OCI-LY7 (cell line): ENCODE measurements at regions not wholly inside any gene's neighbourhood (a gene's known extent, or its start where the extent isn't known, plus 50 kb on each side); places are given as distances from the start of the nearest gene placed in this dataset.

ENCODE experiments used
- BruUV-seq: library from RNA; stranded (reverse); fragments of 400-500 nt; replicated peaks from 2 replicates; lab custom pipeline; 2021; lab: Mats Ljungman, UMichigan
- CTCF ChIA-PET: fragments of 300-600 bp; sonication (Branson Sonifier 250); formaldehyde crosslinking; loops from one replicate; lab custom pipeline; 2022; ENCODE audit warnings: antibody characterized with exemption; ENCODE audit not compliant: unreplicated experiment; lab: Charles Lee
- POLR2A ChIA-PET: fragments of 300-600 bp; sonication (Branson Sonifier 250); formaldehyde crosslinking; loops from one replicate; lab custom pipeline; 2022; ENCODE audit warnings: antibody characterized with exemption; lab: Charles Lee
- DNase-seq: peaks from one replicate; pipeline ENCODE4 v3.0.0-alpha.2; 2015; ENCODE audit warnings: low spot score
- H2AFZ ChIP-seq: fragments of 200-600 bp; sonication (generic), shearing (Covaris generic); 2 replicates; pipeline ENCODE4 v1.6.1; 2014; ENCODE audit warnings: mild to moderate bottlenecking, antibody characterized with exemption, low read length, moderate library complexity
- H3K27ac ChIP-seq: fragments of 200-600 bp; sonication (generic); 2 replicates; pipeline ENCODE4 v1.5.1; 2014; ENCODE audit warnings: mixed run types, low read depth, mild to moderate bottlenecking, moderate library complexity, low read length, inconsistent platforms; ENCODE audit not compliant: poor library complexity, severe bottlenecking
- H3K36me3 ChIP-seq: fragments of 200-600 bp; sonication (generic); 2 replicates; pipeline ENCODE4 v1.6.1; 2014; ENCODE audit warnings: mild to moderate bottlenecking, antibody characterized with exemption, low read length, moderate library complexity, mixed read lengths; ENCODE audit not compliant: insufficient read depth
- H3K4me1 ChIP-seq: fragments of 200-600 bp; sonication (generic); 2 replicates; pipeline ENCODE4 v1.5.1; 2014; ENCODE audit warnings: mild to moderate bottlenecking, low read length; ENCODE audit not compliant: insufficient read depth, poor library complexity, severe bottlenecking
- H3K4me2 ChIP-seq: fragments of 200-600 bp; sonication (generic); 2 replicates; pipeline ENCODE4 v1.6.1; 2014; ENCODE audit warnings: mild to moderate bottlenecking, low read length
- H3K4me3 ChIP-seq: fragments of 200-600 bp; sonication (generic); 2 replicates; pipeline ENCODE4 v1.5.1; 2014; ENCODE audit warnings: mild to moderate bottlenecking, low read depth, low read length; ENCODE audit not compliant: poor library complexity, severe bottlenecking
- H3K79me2 ChIP-seq: fragments of 200-600 bp; sonication (generic); 2 replicates; pipeline ENCODE4 v1.6.1; 2016; ENCODE audit warnings: low read depth, mild to moderate bottlenecking, low read length, moderate library complexity, mixed read lengths; ENCODE audit not compliant: insufficient read depth
- H3K9me2 ChIP-seq: fragments of 200-600 bp; sonication (generic); 2 replicates; pipeline ENCODE4 v1.6.1; 2016; ENCODE audit warnings: mild to moderate bottlenecking, low read length, mixed read lengths; ENCODE audit not compliant: insufficient read depth
- H3K9me3 ChIP-seq: fragments of 200-600 bp; sonication (generic); 2 replicates; pipeline ENCODE4 v1.6.1; 2014; ENCODE audit warnings: mild to moderate bottlenecking, mixed run types, low read length, mixed read lengths
- H4K20me1 ChIP-seq: fragments of 200-600 bp; sonication (generic); 2 replicates; pipeline ENCODE4 v1.6.1; 2014; ENCODE audit warnings: mild to moderate bottlenecking, antibody characterized with exemption, low read length, moderate library complexity, mixed read lengths; ENCODE audit not compliant: insufficient read depth
- EZH2phosphoT487 ChIP-seq: fragments of 200-600 bp; sonication (generic); IDR thresholded peaks from 2 replicates; pipeline ENCODE4 v1.6.1; 2018; ENCODE audit warnings: low read depth, borderline replicate concordance, mild to moderate bottlenecking, mixed run types, antibody characterized with exemption, low read length, moderate library complexity, mixed read lengths
- intact Hi-C: fragments of 100-400 bp; cut with micrococcal nuclease; formaldehyde crosslinking; loops from one replicate; pipeline ENCODE4 v1.10.0; 2022; ENCODE audit not compliant: unreplicated experiment
- TF ChIP-seq, protein P1 (sequence below): fragments of 200-600 bp; sonication (generic); conservative IDR thresholded peaks from 2 replicates; pipeline ENCODE4 v1.5.1; 2014; ENCODE audit warnings: mild to moderate bottlenecking, antibody characterized with exemption, low read length, moderate library complexity, mixed read lengths

DNA sequence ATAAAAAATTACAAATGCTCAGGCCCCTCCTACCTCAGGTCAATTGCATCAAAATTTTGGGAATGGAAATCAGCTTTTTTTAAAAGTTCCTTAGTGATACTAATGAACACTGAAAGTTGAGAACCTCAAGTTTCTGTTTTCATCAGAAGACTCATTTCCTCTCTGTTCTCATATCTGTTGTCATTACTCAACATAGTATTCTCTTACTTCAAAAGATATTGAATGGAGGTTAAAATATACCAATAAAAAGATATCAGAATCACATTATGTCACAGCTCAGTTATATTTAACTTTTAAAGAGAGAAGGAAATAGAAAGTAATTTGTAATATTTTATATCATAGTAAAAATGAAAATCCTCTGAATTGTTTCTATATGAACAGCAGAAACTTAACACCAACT lies 959.4 kb upstream of the LRRTM1 start:
- H3K4me2 ChIP-seq: no peak overlapping the region
- ChIA-PET CTCF (no interaction called here), POLR2A (no interaction called here)

DNA sequence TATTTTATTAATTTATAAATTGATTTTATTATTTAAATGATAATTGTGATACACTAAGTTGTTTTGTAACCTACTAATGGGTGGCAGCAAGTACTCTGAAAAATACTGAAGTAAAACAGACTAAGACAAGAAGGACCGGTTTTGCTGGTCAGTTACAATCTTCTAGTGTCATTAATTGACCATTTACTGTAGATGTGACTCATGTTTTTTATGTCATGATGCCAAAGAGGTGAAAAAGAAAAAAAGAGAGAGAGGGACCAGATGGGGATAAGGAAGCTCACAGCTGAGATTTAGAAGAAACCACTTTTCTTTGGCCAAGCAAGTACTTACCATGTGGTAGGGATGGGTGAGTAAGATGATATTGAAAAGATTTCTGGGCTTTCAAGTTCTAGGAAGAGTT lies 955.8 kb upstream of the LRRTM1 start:
- BruUV-seq: no TSS peak
- Histone ChIP-seq H3K79me2 (no peaks in the 10 kb centered on the region), H2AFZ (no peak overlapping the region), H3K27ac (no peak overlapping the region), H3K9me2 (no peaks in the 10 kb centered on the region), H3K4me1 (no peaks in the 10 kb centered on the region), H3K9me3 (no peaks in the 10 kb centered on the region), H3K36me3 (no peaks in the 10 kb centered on the region), H4K20me1 (no peaks in the 10 kb centered on the region), H3K4me3 (no peak overlapping the region), H3K4me2 (no peak overlapping the region)
- ChIA-PET CTCF (no interaction called here), POLR2A (interaction anchor here (0.6 to 0.7 kb wide), 2 partner anchors 14 to 18 kb away, joined by 3 read pairs; no protein-coding TSS in a partner anchor)
- no peak for DNase-seq
- TF ChIP-seq, protein P1, sequence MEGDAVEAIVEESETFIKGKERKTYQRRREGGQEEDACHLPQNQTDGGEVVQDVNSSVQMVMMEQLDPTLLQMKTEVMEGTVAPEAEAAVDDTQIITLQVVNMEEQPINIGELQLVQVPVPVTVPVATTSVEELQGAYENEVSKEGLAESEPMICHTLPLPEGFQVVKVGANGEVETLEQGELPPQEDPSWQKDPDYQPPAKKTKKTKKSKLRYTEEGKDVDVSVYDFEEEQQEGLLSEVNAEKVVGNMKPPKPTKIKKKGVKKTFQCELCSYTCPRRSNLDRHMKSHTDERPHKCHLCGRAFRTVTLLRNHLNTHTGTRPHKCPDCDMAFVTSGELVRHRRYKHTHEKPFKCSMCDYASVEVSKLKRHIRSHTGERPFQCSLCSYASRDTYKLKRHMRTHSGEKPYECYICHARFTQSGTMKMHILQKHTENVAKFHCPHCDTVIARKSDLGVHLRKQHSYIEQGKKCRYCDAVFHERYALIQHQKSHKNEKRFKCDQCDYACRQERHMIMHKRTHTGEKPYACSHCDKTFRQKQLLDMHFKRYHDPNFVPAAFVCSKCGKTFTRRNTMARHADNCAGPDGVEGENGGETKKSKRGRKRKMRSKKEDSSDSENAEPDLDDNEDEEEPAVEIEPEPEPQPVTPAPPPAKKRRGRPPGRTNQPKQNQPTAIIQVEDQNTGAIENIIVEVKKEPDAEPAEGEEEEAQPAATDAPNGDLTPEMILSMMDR: no peak
- TF ChIP-seq EZH2phosphoT487: no peak
- intact Hi-C loops: no loop called here

More for the DNA sequence above, 959.4 kb upstream of the LRRTM1 start:
- Histone ChIP-seq H3K36me3 (no peaks in the 10 kb centered on the region), H3K9me3 (no peaks in the 10 kb centered on the region), H3K4me1 (no peaks in the 10 kb centered on the region), H2AFZ (no peak overlapping the region), H3K79me2 (no peaks in the 10 kb centered on the region), H3K27ac (no peak overlapping the region), H3K4me3 (no peak overlapping the region), H4K20me1 (no peaks in the 10 kb centered on the region), H3K9me2 (no peaks in the 10 kb centered on the region)
- TF ChIP-seq, protein P1: no peak
- no peak for TF ChIP-seq EZH2phosphoT487
- DNase-seq: no peak
- intact Hi-C loops: no loop called here
- BruUV-seq: no TSS peak

DNA sequence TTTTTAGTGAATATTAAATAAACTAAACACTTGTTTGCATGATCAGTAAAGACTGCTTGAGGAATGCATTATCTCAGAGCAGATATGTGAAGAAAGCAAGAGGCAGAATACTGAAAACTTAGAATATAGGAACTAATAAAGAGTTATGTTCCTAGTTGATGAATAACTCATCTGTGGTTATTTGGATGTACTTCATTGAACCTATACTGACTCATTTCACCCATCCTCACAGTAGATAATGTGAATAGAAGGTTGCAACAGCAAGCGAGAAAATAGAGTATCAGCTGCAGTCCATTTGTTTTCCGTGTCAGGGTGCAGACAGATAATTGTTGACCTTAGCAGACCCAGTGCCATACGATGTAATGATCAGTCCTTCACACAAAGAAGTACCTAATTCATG lies 945.7 kb upstream of the LRRTM1 start:
- no peak overlapping the region for H2AFZ ChIP-seq
- no peaks in the 10 kb centered on the region for H3K9me3 ChIP-seq
- no TSS peak for BruUV-seq
- TF ChIP-seq, protein P1: no peak
- no peak for TF ChIP-seq EZH2phosphoT487
- no peaks in the 10 kb centered on the region for H3K79me2 ChIP-seq
- H3K36me3 ChIP-seq: no peaks in the 10 kb centered on the region
- no peak overlapping the region for H3K27ac ChIP-seq
- no peaks in the 10 kb centered on the region for H3K9me2 ChIP-seq
- DNase-seq: no peak
- no peak overlapping the region for H3K4me3 ChIP-seq
- ChIA-PET CTCF (no interaction called here), POLR2A (no interaction called here)
- no peaks in the 10 kb centered on the region for H4K20me1 ChIP-seq
- H3K4me1 ChIP-seq: no peaks in the 10 kb centered on the region
- intact Hi-C loops: no loop called here
- no peak overlapping the region for H3K4me2 ChIP-seq
